IMR-90 (cell line): ENCODE measurements at regions not wholly inside any gene's neighbourhood (a gene's known extent, or its start where the extent isn't known, plus 50 kb on each side); places are given as distances from the start of the nearest gene placed in this dataset.

ENCODE experiments used
- ATAC-seq: fragments of 200-7000 bp; cut with Tn5 transposase; 2 replicates; pipeline ENCODE4 v1.9.1; 2020; ENCODE audit warnings: low read depth, mild to moderate bottlenecking, moderate library complexity
- BruUV-seq: library from RNA; stranded (reverse); fragments of 400-500 nt; replicated peaks from 2 replicates; lab custom pipeline; 2021; lab: Mats Ljungman, UMichigan
- CTCF ChIA-PET: fragments of 300-600 bp; formaldehyde crosslinking; extraction: SDS; loops from one replicate; lab custom pipeline; 2021; ENCODE audit warnings: antibody characterized with exemption; lab: Yijun Ruan, JAX
- POLR2A ChIA-PET: fragments of 300-600 bp; sonication (Branson Sonifier 250); formaldehyde crosslinking; loops from one replicate; lab custom pipeline; 2022; ENCODE audit warnings: antibody characterized with exemption; ENCODE audit not compliant: unreplicated experiment; lab: Charles Lee
- DNase-seq: peaks from one replicate; pipeline ENCODE4 v3.0.0; 2013
- H2AFZ ChIP-seq: replicated peaks from 2 replicates; pipeline ENCODE3; 2013; ENCODE audit warnings: low read length, mild to moderate bottlenecking; ENCODE audit not compliant: poor library complexity
- H2AK5ac ChIP-seq: 2 replicates; pipeline ENCODE4 v1.6.1; 2013; ENCODE audit warnings: low read depth, low read length, inconsistent platforms
- H2AK9ac ChIP-seq: replicated peaks from 2 replicates; pipeline ENCODE3; 2013; ENCODE audit warnings: mild to moderate bottlenecking, low read depth, low read length, moderate library complexity; ENCODE audit not compliant: poor library complexity
- H2BK120ac ChIP-seq: 2 replicates; pipeline ENCODE4 v1.6.1; 2013; ENCODE audit warnings: low read depth, low read length, inconsistent platforms
- H2BK15ac ChIP-seq: 3 replicates; pipeline ENCODE4 v1.6.1; 2013; ENCODE audit warnings: low read depth, low read length, inconsistent platforms
- H2BK20ac ChIP-seq: 2 replicates; pipeline ENCODE4 v1.6.1; 2013; ENCODE audit warnings: low read depth, mild to moderate bottlenecking, inconsistent platforms, low read length, moderate library complexity
- H2BK5ac ChIP-seq: 2 replicates; pipeline ENCODE4 v1.6.1; 2013; ENCODE audit warnings: mild to moderate bottlenecking, low read depth, low read length, inconsistent platforms; ENCODE audit not compliant: poor library complexity, severe bottlenecking
- H3K14ac ChIP-seq: replicated peaks from 2 replicates; pipeline ENCODE4 v1.6.1; 2013; ENCODE audit warnings: low read depth, low read length, inconsistent platforms
- H3K18ac ChIP-seq: 2 replicates; pipeline ENCODE4 v1.6.1; 2013; ENCODE audit warnings: low read depth, low read length, control low read depth
- H3K23ac ChIP-seq: 2 replicates; pipeline ENCODE4 v1.6.1; 2013; ENCODE audit warnings: low read depth, low read length, inconsistent platforms
- H3K27ac ChIP-seq: 2 replicates; pipeline ENCODE4 v1.5.1; 2013; ENCODE audit warnings: mild to moderate bottlenecking, control low read depth, low read length; ENCODE audit not compliant: insufficient read depth
- H3K27me3 ChIP-seq: 2 replicates; pipeline ENCODE4 v1.6.1; 2013; ENCODE audit warnings: low read length; ENCODE audit not compliant: control insufficient read depth, insufficient read depth
- H3K36me3 ChIP-seq: 2 replicates; pipeline ENCODE4 v1.6.1; 2013; ENCODE audit warnings: low read length, mixed read lengths; ENCODE audit not compliant: control insufficient read depth, insufficient read depth
- H3K4ac ChIP-seq: 2 replicates; pipeline ENCODE4 v1.6.1; 2013; ENCODE audit warnings: low read depth, low read length, inconsistent platforms
- H3K4me1 ChIP-seq: 2 replicates; pipeline ENCODE4 v1.6.1; 2013; ENCODE audit warnings: low read length, mixed read lengths; ENCODE audit not compliant: control insufficient read depth, insufficient read depth
- H3K4me2 ChIP-seq: 2 replicates; pipeline ENCODE4 v1.6.1; 2013; ENCODE audit warnings: low read depth, mild to moderate bottlenecking, control low read depth, low read length, moderate library complexity
- H3K4me3 ChIP-seq: 2 replicates; pipeline ENCODE4 v1.5.1; 2013; ENCODE audit warnings: low read depth, mild to moderate bottlenecking, control low read depth, low read length, moderate library complexity; ENCODE audit not compliant: insufficient read depth
- H3K56ac ChIP-seq: 2 replicates; pipeline ENCODE4 v1.6.1; 2013; ENCODE audit warnings: low read length, inconsistent platforms; ENCODE audit not compliant: insufficient read depth; ENCODE audit errors: extremely low read depth
- H3K79me1 ChIP-seq, 2 experiments: 2 replicates each; pipeline ENCODE4 v1.6.1; 2013; ENCODE audit warnings: low read length in 2 of 2, inconsistent platforms in 1 of 2, low read depth in 1 of 2
- H3K9ac ChIP-seq: 2 replicates; pipeline ENCODE4 v1.6.1; 2013; ENCODE audit warnings: low read depth, low read length, control low read depth
- H3K9me1 ChIP-seq: 2 replicates; pipeline ENCODE4 v1.6.1; 2013; ENCODE audit warnings: low read length, inconsistent platforms; ENCODE audit not compliant: insufficient read depth
- H3K9me3 ChIP-seq: 2 replicates; pipeline ENCODE4 v1.6.1; 2013; ENCODE audit warnings: low read length; ENCODE audit not compliant: control insufficient read depth, insufficient read depth
- H4K20me1 ChIP-seq: 2 replicates; pipeline ENCODE4 v1.6.1; 2013; ENCODE audit warnings: low read length, inconsistent platforms; ENCODE audit not compliant: insufficient read depth
- H4K5ac ChIP-seq: 2 replicates; pipeline ENCODE4 v1.6.1; 2013; ENCODE audit warnings: mild to moderate bottlenecking, low read depth, low read length, control low read depth
- H4K8ac ChIP-seq, 2 experiments: 2 replicates each; pipeline ENCODE4 v1.6.1; 2013; ENCODE audit warnings: low read depth in 2 of 2, low read length in 2 of 2, control low read depth in 1 of 2, inconsistent platforms in 1 of 2
- H4K91ac ChIP-seq: 2 replicates; pipeline ENCODE4 v1.6.1; 2013; ENCODE audit warnings: low read depth, low read length, inconsistent platforms; ENCODE audit not compliant: insufficient read depth
- CTCF ChIP-seq: conservative IDR thresholded peaks from 2 replicates; pipeline ENCODE4 v1.5.1; 2012; ENCODE audit warnings: mild to moderate bottlenecking, low read depth, low read length, improper control_type of control experiment
- ELK1 ChIP-seq: fragments of 150-350 bp; IDR thresholded peaks from 2 replicates; pipeline ENCODE4 v1.6.1; 2016; ENCODE audit warnings: low read depth, mild to moderate bottlenecking, low read length, moderate library complexity, borderline replicate concordance
- FOS ChIP-seq: fragments of 150-350 bp; IDR thresholded peaks from 2 replicates; pipeline ENCODE4 v1.6.1; 2016; ENCODE audit warnings: low read depth, low read length
- MAFK ChIP-seq: IDR thresholded peaks from 2 replicates; pipeline ENCODE4 v1.6.1; 2012; ENCODE audit warnings: low read depth, low read length, improper control_type of control experiment
- MXI1 ChIP-seq: IDR thresholded peaks from 2 replicates; pipeline ENCODE4 v1.6.1; 2012; ENCODE audit warnings: low read depth, mild to moderate bottlenecking, low read length, moderate library complexity, borderline replicate concordance
- NFE2L2 ChIP-seq: fragments of 150-350 bp; IDR thresholded peaks from 2 replicates; pipeline ENCODE4 v1.6.1; 2016; ENCODE audit warnings: low read depth, mild to moderate bottlenecking, low read length
- POLR2A ChIP-seq: IDR thresholded peaks from 2 replicates; pipeline ENCODE4 v1.6.1; 2012; ENCODE audit warnings: mild to moderate bottlenecking, low read depth, low read length
- SMC3 ChIP-seq: fragments of 150-350 bp; IDR thresholded peaks from 2 replicates; pipeline ENCODE4 v1.6.1; 2016; ENCODE audit warnings: low read depth, mild to moderate bottlenecking, antibody characterized with exemption, low read length, moderate library complexity
- USF2 ChIP-seq: fragments of 150-350 bp; IDR thresholded peaks from 2 replicates; pipeline ENCODE4 v1.6.1; 2017; ENCODE audit warnings: mild to moderate bottlenecking, antibody characterized with exemption, low read length, low read depth
- WGBS, 2 experiments: methylation state at CpG; one replicate each; pipeline versions ENCODE4 v1.1.5 to v1.1.7; 2013; ENCODE audit warnings: missing lambda C conversion rate in 2 of 2; ENCODE audit not compliant: insufficient read length in 1 of 2; ENCODE audit errors: extremely low coverage in 2 of 2; 5-methylcytosine and 5-hydroxymethylcytosine counted together
- dilution Hi-C: fragments of 300-500 bp; cut with HindIII; formaldehyde crosslinking; loops from one replicate; pipeline ENCODE4 v1.14.3; 2018; ENCODE audit warnings: low sequenced_read_pairs; ENCODE audit not compliant: unreplicated experiment
- in situ Hi-C: fragments of 300-500 bp; cut with MboI; formaldehyde crosslinking; loops from 3 replicates; pipeline ENCODE4 v1.14.3; 2019; ENCODE audit warnings: low sequenced_read_pairs, inconsistent platforms, mixed read lengths
- intact Hi-C: fragments of 100-400 bp; cut with micrococcal nuclease; formaldehyde crosslinking; loops from 2 replicates; pipeline ENCODE4 v1.10.0; 2022

- no peak overlapping the region for H2AK9ac ChIP-seq
- dilution Hi-C loops (no loop called here), intact Hi-C loops (no loop called here), in situ Hi-C loops (no loop called here)
- no peaks in the 10 kb centered on the region for H3K36me3 ChIP-seq
- POLR2A ChIA-PET, result no interaction called here
- no peak overlapping the region for H3K4me2 ChIP-seq
- no TSS peak for BruUV-seq
- H3K27ac ChIP-seq, result no peak overlapping the region
- no peaks in the 10 kb centered on the region for H3K79me1 ChIP-seq
- H2BK15ac ChIP-seq, result no peak overlapping the region
- no peak overlapping the region for H2BK120ac ChIP-seq
- no peaks in the 10 kb centered on the region for H3K9me1 ChIP-seq
- H4K20me1 ChIP-seq, result no peaks in the 10 kb centered on the region
- H3K4me1 ChIP-seq, result no peaks in the 10 kb centered on the region
- no peak overlapping the region for H4K5ac ChIP-seq
- no peak for TF ChIP-seq SMC3
- no peak for TF ChIP-seq CTCF
- no peak for TF ChIP-seq FOS
- TF ChIP-seq MAFK, result no peak
- TF ChIP-seq NFE2L2, result no peak
- no peak for TF ChIP-seq ELK1
- no peak for TF ChIP-seq POLR2A
- no peak for TF ChIP-seq MXI1
- TF ChIP-seq USF2, result no peak
- H2BK5ac ChIP-seq, result no peak overlapping the region
- no peaks in the 10 kb centered on the region for H3K27me3 ChIP-seq
- no peak overlapping the region for H3K4ac ChIP-seq
- H2AFZ ChIP-seq, result no peak overlapping the region
- no peak overlapping the region for H3K18ac ChIP-seq
- no peak overlapping the region for H3K23ac ChIP-seq
- H3K9ac ChIP-seq, result no peak overlapping the region
- no peak overlapping the region for H4K91ac ChIP-seq
- no peak for ATAC-seq
- H2BK20ac ChIP-seq, result no peak overlapping the region
- DNase-seq, result no peak
- H3K14ac ChIP-seq, result no peak overlapping the region
- CTCF ChIA-PET, result no interaction called here
- H3K4me3 ChIP-seq, result no peak overlapping the region
- no CpG with 5 or more reads among the region's 2 CpGs for WGBS, 2 experiments
- H3K56ac ChIP-seq, result no peak overlapping the region
- peaks cover 4% of the 10 kb centered on the region for H3K9me3 ChIP-seq
- H2AK5ac ChIP-seq, result no peak overlapping the region
- no peak overlapping the region for H4K8ac ChIP-seq
Measured at GRCh38 chr5:51302343-51302742, 80.9 kb upstream of the ISL1 start.
